GM12875 (cell line): ENCODE measurements at regions not wholly inside any gene's neighbourhood (a gene's known extent, or its start where the extent isn't known, plus 50 kb on each side); places are given as distances from the start of the nearest gene placed in this dataset.

Experiments used
- H3K4me3 ChIP-seq: one replicate; pipeline ENCODE4 v1.5.1; 2011; ENCODE audit warnings: low read depth, low read length, control low read depth
- CTCF ChIP-seq: IDR thresholded peaks from 2 replicates; pipeline ENCODE4 v1.5.1; 2011; ENCODE audit warnings: low read depth, mild to moderate bottlenecking, control low read depth, inconsistent platforms, low read length, moderate library complexity, borderline replicate concordance; ENCODE audit not compliant: insufficient read depth

- no peak overlapping the region for H3K4me3 ChIP-seq
- TF ChIP-seq CTCF = no peak
Measured at GRCh38 chr1:47697616-47698335, 259.9 kb downstream of the FOXD2 start.

DNA sequence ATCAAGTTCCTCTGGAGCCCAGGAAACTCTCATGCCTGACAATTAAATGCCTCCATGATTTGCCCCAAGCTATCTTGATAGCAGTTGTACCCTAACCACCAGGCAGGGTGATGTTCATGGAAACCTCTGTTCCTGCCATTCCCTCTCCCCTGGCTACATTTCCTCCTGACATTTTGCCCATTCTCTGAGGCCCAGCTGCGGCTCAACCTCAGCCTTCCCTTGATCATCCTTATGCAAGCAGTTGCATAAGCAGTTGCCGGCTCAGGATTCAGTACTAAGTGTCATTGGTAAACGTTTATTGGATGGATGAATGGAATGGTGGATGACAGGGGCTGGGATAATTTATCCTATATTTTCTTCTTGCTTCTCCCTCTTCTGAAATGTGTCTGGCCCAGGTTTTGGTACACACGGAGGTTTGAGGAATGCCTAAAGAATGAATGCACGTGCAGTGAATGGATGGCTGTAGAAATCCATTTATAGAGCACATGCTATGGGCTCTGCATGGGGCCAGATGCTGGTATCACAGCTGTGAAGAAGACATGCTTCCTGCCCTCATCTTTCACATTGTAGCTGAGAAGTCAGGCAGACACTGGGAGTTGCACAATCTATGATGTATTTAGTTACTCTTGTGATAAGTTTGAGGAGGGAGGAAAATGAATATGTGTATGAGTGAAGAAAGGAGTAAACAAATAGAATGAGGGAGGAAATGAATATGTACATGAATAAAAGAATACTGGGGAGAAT, 261.8 kb downstream of the FOXD2 start:
- no peak for TF ChIP-seq CTCF
- no peak overlapping the region for H3K4me3 ChIP-seq

GRCh38 chr1:47701283-47701682, 263.4 kb downstream of the FOXD2 start:
- TF ChIP-seq CTCF = no peak
- H3K4me3 ChIP-seq = no peak overlapping the region

DNA sequence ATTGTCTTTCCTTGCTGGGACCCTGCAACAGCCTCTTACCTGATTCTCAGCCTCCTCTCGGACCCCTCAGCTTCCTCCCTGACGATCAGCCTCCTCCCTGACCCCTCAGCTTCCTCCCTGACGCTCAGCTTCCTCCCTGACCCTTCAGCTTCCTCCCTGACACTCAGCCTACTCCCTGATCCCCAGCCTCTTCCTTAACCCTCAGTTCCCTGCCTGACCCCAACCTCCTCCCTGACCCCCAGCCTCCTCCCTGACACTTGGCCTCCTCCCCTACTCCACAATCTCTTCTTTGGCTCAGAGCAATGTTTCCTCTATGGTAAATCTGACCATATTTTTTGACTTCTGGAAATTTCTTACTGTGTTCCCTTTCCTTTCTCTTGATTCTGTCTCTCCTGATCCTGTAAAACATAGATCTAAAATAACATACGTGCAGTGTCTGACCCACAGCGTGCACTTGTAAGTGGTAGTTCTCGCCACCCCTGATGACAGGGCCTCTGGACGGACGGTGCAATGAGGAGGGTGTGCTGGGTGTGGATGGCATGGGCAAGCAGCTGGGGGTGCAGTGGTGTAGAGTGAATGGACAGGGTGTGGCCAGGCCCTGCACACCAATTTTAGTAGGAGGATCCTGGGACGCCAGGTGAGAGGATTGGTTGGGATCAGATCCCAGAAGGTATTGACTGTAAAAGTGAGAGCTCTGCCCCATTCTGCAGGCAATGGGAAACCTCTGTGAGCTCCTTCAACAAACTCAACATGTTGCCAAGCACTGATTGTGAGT, 264.1 kb downstream of the FOXD2 start:
- no peak overlapping the region for H3K4me3 ChIP-seq
- no peak for TF ChIP-seq CTCF

DNA sequence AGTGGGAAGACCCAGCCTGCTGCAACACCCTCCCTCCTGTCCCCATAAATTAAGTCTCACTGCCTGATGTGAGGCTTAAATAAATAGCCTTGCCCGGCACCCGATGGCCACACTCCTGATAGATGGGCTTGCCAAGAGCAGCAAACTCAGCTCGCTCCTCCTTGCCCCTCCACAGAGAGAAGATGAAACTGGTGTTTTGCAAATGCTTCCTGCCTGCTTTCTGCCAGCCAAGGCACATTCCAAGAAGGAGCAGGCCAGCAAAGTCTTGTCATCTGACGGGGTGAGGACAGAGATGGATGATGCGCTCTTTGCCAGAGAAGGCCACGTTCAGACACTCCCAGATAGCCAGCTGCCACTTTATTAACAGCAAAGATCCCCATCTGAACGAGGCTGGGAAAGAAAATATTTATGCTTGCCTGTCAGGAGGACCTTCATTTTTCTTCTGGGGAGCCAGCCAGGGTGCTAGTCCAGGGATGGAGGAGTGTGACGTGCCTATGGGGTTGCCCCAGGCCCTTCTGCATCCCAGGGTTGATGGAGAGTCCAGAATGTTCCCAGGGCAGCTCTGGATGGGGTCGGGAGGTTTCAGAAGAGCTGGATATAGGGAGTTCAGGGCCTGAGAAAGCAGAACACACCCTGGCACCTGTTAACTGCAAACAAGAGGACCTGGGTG, 265.4 kb downstream of the FOXD2 start:
- H3K4me3 ChIP-seq = no peak overlapping the region
- TF ChIP-seq CTCF = no peak

GRCh38 chr1:47703981-47704596, 266.2 kb downstream of the FOXD2 start:
- H3K4me3 ChIP-seq = no peak overlapping the region
- TF ChIP-seq CTCF = no peak
